ENCODE measurements at regions not wholly inside any gene's neighbourhood (a gene's known extent, or its start where the extent isn't known, plus 50 kb on each side); places are given as distances from the start of the nearest gene placed in this dataset.

DNA sequence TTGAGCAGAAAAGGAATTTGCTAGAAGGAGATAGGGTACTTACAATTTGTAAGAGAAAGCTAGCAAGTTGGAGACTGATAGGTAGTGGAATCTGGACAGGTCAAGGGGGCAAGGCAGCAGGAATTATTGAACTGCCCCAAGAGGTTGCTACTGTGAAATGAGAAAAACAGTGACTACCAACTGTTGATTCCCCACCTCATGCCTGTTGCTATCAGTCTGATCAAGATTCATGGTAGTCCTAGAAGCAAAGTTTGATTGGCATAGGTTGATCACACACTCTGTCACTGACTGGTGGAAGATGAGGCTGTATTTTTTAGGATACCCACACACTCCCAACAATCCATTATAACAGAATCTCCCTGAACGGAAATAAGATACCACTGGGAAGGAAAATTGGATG lies 89.4 kb upstream of the IGF1 start:
- WGBS, 2 experiments (ENCODE audit: extremely low coverage in 2 of 2, insufficient read length in 1 of 2), result no CpG with 5 or more reads among the region's 1 CpG
- no peaks in the 10 kb centered on the region for H4K20me1 ChIP-seq (ENCODE audit: insufficient read depth, low read length)
- DNase-seq (no peak), ATAC-seq (ENCODE audit: low read depth) (no peak)
- POLR2A ChIA-PET (ENCODE audit: unreplicated experiment), result no interaction called here
- no peak overlapping the region for H3K4me3 ChIP-seq (ENCODE audit: insufficient read depth, low read depth, low read length)
- no peak overlapping the region; the same call in 1 of the 2 replicates for H3K56ac ChIP-seq (ENCODE audit: extremely low read depth, insufficient read depth, low read length)
- H2AK5ac ChIP-seq (ENCODE audit: low read depth, low read length), result peak overlapping the region; percentile 57; the same call in 1 of the 2 replicates
- no peaks in the 10 kb centered on the region for H3K79me1 ChIP-seq (ENCODE audit: low read depth in 1 of 2, low read length in 2 of 2)
- H2BK15ac ChIP-seq (ENCODE audit: low read depth, low read length), result peak overlapping the region; percentile 86; the same call in 2 of the 3 replicates
- peak overlapping the region; percentile 48; the same call in 1 of the 2 replicates for H3K14ac ChIP-seq (replicated peaks; ENCODE audit: low read depth, low read length)
- H3K36me3 ChIP-seq (ENCODE audit: control insufficient read depth, insufficient read depth, low read length), result no peaks in the 10 kb centered on the region
- H3K4me1 ChIP-seq (ENCODE audit: control insufficient read depth, insufficient read depth, low read length), result peaks cover 7% of the 10 kb centered on the region
- peak overlapping the region; percentile 80; the same call in 1 of the 2 replicates for H2BK20ac ChIP-seq (ENCODE audit: low read depth, low read length)
- TF ChIP-seq RAD21 (IDR thresholded peaks at IDR 0.05; ENCODE audit: low read length) (no peak), FOS (IDR thresholded peaks at IDR 0.05; ENCODE audit: low read depth, low read length) (no peak), MAFK (IDR thresholded peaks at IDR 0.05; ENCODE audit: low read depth, low read length) (no peak), SMC3 (IDR thresholded peaks at IDR 0.05; ENCODE audit: low read depth, low read length) (no peak), BHLHE40 (IDR thresholded peaks at IDR 0.05; ENCODE audit: low read depth, low read length) (no peak)
- peaks cover 3% of the 10 kb centered on the region; the same call in 1 of the 2 replicates for H3K9me3 ChIP-seq (ENCODE audit: control insufficient read depth, insufficient read depth, low read length)
- no peaks in the 10 kb centered on the region for H3K27me3 ChIP-seq (ENCODE audit: control insufficient read depth, insufficient read depth, low read length)
- H3K27ac ChIP-seq (ENCODE audit: insufficient read depth, low read length), result no peak overlapping the region
- intact Hi-C loops (cut with micrococcal nuclease) (loop anchor here (5.0 kb wide), 1 partner anchor 62 kb away; no protein-coding TSS in a partner anchor), dilution Hi-C loops (cut with HindIII; ENCODE audit: low sequenced_read_pairs, unreplicated experiment) (no loop called here), in situ Hi-C loops (cut with MboI; ENCODE audit: low sequenced_read_pairs) (no loop called here)
- no peak overlapping the region; the same call in 1 of the 2 replicates for H3K23ac ChIP-seq (ENCODE audit: low read depth, low read length)
- peak overlapping the region; percentile 70; the same call in 1 of the 2 replicates for H3K4ac ChIP-seq (ENCODE audit: low read depth, low read length)
- BruUV-seq (replicated peaks), result no TSS peak
- peaks cover 3% of the 10 kb centered on the region; the same call in 1 of the 2 replicates for H3K9me1 ChIP-seq (ENCODE audit: insufficient read depth, low read length)
- no peak overlapping the region for H2BK5ac ChIP-seq (ENCODE audit: low read depth, low read length, poor library complexity, severe bottlenecking)
- no peak overlapping the region for H3K18ac ChIP-seq (ENCODE audit: low read depth, low read length)
- no peak overlapping the region for H3K4me2 ChIP-seq (ENCODE audit: low read depth, low read length)
- peak overlapping the region; percentile 57 for H2BK120ac ChIP-seq (ENCODE audit: low read depth, low read length)
- CTCF ChIA-PET, result interaction anchor here (1.1 kb wide), 1 partner anchor 30 kb away, joined by 3 read pairs; no protein-coding TSS in a partner anchor
- H2AFZ ChIP-seq (replicated peaks; ENCODE audit: low read length, poor library complexity), result peak overlapping the region; percentile 23
- H2AK9ac ChIP-seq (replicated peaks; ENCODE audit: low read depth, low read length, poor library complexity), result no peak overlapping the region
- 0 out of 4 replicates have a peak overlapping the region, but pooled peaks of 1 of the 2 experiments have one; percentile 2 for H4K8ac ChIP-seq (ENCODE audit: low read depth in 2 of 2, low read length in 2 of 2)
- no peak overlapping the region for H3K9ac ChIP-seq (ENCODE audit: low read depth, low read length)
- H4K91ac ChIP-seq (ENCODE audit: insufficient read depth, low read depth, low read length), result no peak overlapping the region
- H4K5ac ChIP-seq (ENCODE audit: low read depth, low read length), result no peak overlapping the region
